DMS53 treated with DMSO at 0.1 percent for 48 hours (cell line): ENCODE measurements at regions not wholly inside any gene's neighbourhood (a gene's known extent, or its start where the extent isn't known, plus 50 kb on each side); places are given as distances from the start of the nearest gene placed in this dataset.
"Not testable (repeated sequence)": the region's sequence is repeated elsewhere in the genome, so short reads cannot be mapped to it uniquely, and the experiment has no call there.

Experiments
- DNase-seq: peaks from one replicate; lab custom pipeline; 2025; ENCODE audit not compliant: unreplicated experiment; lab: John Stamatoyannopoulos, UW

GRCh38 chr4:154907345-154908045 lies 126.4 kb downstream of the RBM46 start:
- DNase-seq = not testable (repeated sequence)

DNA sequence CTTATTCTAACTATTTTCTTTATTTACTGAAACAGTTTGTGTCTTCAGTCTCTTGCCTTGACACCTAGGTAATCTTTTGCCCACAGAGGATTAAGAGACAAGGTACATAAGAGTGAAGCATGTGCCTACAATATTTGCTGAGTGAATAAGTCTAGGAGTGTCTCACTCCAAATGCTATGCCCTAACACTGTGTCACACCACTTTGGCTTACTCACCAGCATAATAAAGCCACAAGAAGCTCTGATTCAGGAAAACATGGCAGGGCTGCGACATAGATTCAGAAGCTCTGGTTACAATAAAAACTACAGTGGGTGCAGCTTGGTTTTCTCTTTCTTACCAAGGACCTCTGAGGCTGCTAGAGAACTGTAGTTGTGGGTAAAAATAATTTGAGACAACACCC lies 127.1 kb downstream of the RBM46 start:
- DNase-seq = no peak

- peak; percentile 1 for DNase-seq
Observed at GRCh38 chr4:154911097-154911496, 130.0 kb downstream of the RBM46 start.

GRCh38 chr4:154911608-154912098 lies 130.6 kb downstream of the RBM46 start:
- DNase-seq = no peak

DNA sequence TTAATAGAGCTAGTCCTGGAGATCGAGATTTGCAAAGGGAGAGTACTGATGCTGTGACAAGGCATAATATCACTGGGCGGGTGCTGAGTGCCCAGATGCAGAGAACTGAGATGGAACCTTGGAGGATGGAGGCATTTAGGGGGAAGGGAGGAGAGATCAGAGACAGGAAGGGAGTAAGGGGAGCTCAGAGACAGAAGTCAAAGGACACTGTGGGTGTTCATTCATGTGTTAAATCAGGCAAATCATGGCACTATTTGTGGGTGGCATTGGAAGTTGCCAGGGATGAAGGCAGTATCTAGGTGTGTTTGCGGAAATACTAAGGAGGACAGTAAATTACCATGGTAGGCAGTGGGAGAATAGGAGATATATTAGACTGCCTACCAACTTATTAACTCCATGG lies 135.0 kb downstream of the RBM46 start:
- no peak for DNase-seq

DNA sequence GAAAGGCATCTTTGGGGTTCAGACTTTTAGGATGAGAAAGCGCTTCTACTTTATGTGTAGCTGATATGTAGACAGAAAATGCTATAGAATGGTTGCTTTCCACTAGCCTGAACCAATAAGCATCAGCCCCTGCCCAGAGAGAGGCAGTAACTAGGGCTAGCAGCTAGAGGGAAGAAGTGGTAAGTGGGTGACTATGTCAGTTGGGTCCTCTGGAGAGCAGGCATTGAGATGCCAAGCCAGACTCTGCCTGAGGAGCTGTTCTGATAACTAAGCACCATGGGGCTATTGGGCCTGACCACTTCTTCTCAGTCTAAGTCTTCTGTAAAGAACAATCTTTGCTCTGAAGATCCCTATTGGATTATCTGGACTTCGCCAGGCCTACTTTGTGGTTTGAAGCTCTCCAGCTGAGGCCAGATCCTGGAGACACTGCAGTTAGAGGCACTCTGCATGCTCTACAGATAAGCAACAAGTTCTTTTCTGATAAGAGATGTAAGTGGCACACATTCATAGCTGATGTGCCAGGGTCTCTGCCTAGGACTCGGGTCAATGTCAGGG lies 146.1 kb downstream of the RBM46 start:
- no peak for DNase-seq

GRCh38 chr4:154928640-154929257 lies 147.7 kb downstream of the RBM46 start:
- DNase-seq = peak; percentile 27

- no peak for DNase-seq
Observed at GRCh38 chr4:154936873-154937272, 155.8 kb downstream of the RBM46 start.

- no peak for DNase-seq
Observed at GRCh38 chr4:154939851-154940250, 158.8 kb downstream of the RBM46 start.

DNA sequence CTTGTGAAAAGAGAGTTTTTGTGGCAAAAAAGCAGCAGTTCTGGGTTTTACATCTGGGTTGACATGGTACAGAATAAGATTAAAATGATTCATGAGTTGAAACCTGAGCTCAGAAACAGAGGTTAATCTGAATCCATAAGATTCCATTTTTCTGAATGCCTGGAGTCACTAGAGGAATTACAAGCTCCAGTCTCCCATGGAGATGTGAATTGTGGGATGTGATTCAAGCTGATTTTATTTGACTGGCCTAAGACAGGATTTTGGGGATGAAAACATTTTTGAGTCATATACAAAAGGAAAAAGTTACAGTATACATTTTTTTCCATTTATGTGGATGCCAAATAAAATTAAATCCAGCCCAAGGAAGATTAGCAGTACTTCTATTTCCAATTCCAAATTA lies 161.1 kb downstream of the RBM46 start:
- DNase-seq = no peak

DNA sequence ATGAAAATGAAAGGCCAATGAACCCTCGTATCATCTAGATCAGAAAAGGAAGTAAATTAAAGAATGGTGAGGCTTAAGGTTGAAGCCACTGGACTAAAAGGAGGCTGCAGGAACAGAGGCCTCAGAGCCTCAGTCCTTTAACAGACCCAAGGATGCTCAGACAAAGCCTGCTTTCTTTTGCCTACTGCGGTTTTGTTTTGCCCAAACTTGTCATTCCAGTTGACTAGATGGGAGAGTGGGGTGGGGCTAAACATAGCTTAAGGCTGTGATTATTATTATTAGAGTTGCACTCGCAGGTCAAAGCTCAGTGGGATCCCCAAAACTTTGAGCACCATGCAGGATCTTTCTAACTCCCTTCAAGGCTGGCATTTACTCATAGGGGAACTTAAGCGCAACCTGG lies 163.9 kb downstream of the RBM46 start:
- no peak for DNase-seq

DNA sequence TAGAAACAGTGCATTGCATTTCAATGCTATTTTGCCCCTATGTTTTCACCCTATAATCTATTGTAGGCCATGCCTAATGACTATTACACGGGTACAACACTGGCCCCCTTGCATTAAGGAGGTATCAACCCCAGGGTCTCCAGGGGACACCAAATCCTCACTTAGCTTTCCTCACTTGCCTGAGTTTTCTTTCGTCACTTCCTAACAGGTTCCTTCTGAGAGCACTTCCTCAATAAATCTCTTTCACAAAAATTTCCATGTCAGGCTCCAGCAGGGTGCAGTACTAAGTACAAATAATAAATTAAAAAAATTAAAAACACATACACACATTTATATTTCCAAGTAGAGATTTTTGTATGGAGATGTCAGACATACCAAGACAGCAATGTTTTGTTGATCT lies 165.0 kb downstream of the RBM46 start:
- DNase-seq = no peak

DNA sequence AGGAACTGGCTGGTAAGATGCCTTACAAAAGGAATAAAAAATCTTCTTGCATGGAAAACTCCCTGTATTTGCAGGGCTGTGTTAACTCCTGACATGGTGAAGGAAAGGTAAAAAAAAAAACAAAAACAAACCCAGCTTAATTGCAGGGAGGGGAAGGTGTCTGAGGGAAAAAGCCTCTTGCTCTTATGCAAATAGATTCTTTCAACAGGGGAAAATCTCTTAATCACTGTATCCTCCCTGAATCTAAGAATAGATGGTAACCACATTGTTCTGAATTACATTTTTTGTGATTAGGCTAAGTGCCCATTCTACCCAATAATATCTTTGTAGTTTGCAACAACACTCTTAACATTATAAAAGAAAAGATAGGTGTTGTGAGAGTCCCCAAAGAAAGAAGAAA lies 172.6 kb downstream of the RBM46 start:
- DNase-seq = no peak

GRCh38 chr4:154954117-154954516 lies 173.0 kb downstream of the RBM46 start:
- no peak for DNase-seq

DNA sequence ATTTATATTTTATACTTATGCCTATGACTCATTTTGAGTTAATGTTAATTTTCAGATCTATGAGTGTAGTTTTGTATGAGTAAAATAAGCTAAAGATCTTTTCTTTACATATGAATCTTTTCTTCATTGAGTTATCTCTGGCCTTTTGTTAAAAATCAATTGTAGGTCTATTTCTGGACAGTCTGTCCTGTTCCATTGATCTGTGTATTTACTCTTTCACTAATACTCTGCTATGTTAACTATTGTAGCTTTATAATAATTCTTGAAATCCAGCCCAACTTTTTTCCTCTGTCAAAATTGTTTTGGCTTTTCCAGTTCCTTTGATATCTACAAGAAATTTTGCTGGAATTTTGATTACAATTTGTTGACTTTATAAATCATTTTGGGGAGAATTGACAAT lies 177.0 kb downstream of the RBM46 start:
- no peak for DNase-seq

- DNase-seq = no peak
Observed at GRCh38 chr4:154958621-154959358, 177.7 kb downstream of the RBM46 start.

DNA sequence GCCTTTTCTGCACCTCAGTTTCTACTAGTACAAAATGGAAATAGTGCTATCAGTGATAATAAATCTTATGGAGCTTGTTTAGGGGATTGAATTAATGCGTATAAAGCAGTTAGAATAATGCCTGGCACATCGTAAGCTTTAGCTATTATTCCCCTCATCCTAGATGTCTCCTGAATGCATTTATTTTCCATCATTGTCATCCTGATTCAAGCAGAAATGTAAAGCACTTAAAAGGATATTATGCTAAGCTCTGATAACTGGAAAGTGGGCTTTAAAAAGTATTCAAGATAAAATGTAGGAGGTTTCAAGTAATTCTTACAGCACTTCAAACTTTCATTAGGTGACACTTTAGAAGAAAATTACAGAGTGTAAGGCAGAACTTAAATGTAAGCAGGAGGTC lies 178.7 kb downstream of the RBM46 start:
- DNase-seq = no peak

GRCh38 chr4:154960476-154960875 lies 179.4 kb downstream of the RBM46 start:
- DNase-seq = no peak

GRCh38 chr4:154961263-154961662 lies 180.2 kb downstream of the RBM46 start:
- no peak for DNase-seq

GRCh38 chr4:154973244-154974035 lies 192.4 kb downstream of the RBM46 start:
- no peak for DNase-seq

- DNase-seq = no peak
Observed at GRCh38 chr4:154977228-154977627, 196.2 kb downstream of the RBM46 start.
